WTC11 (cell line): ENCODE measurements at regions not wholly inside any gene's neighbourhood (a gene's known extent, or its start where the extent isn't known, plus 50 kb on each side); places are given as distances from the start of the nearest gene placed in this dataset.

Source experiments
- ATAC-seq: fragments of 200-7000 bp; cut with Tn5 transposase; 2 replicates; pipeline ENCODE4 v1.10.0; 2021; ENCODE audit warnings: mild to moderate bottlenecking, moderate library complexity
- CTCF ChIA-PET: fragments of 300-600 bp; sonication (Branson Sonifier 250); formaldehyde crosslinking; loops from one replicate; lab custom pipeline; 2021; ENCODE audit warnings: antibody characterized with exemption; lab: Charles Lee
- POLR2A ChIA-PET: fragments of 350-600 bp; sonication (Branson Sonifier 250); formaldehyde crosslinking; loops from one replicate; lab custom pipeline; 2021; ENCODE audit warnings: antibody characterized with exemption; lab: Charles Lee
- DNase-seq: peaks from one replicate; pipeline ENCODE4 v3.0.0; 2021; ENCODE audit warnings: low spot score
- H3K27ac Mint-ChIP-seq: 2 replicates; pipeline ENCODE4 v1.8.0; 2021; ENCODE audit warnings: mixed read lengths
- H3K27me3 Mint-ChIP-seq: 2 replicates; pipeline ENCODE4 v1.8.0; 2021; ENCODE audit warnings: low read depth, mild to moderate bottlenecking, moderate library complexity, mixed read lengths
- H3K36me3 Mint-ChIP-seq: 2 replicates; pipeline ENCODE4 v1.8.0; 2021; ENCODE audit warnings: mixed read lengths
- H3K4me1 Mint-ChIP-seq: 2 replicates; pipeline ENCODE4 v1.8.0; 2022; ENCODE audit warnings: mixed read lengths
- H3K4me3 Mint-ChIP-seq: 2 replicates; pipeline ENCODE4 v1.8.0; 2021; ENCODE audit warnings: mild to moderate bottlenecking, moderate library complexity, mixed read lengths
- H3K9me3 Mint-ChIP-seq: 2 replicates; pipeline ENCODE4 v1.8.0; 2021; ENCODE audit warnings: mixed read lengths
- AFF4 ChIP-seq: sonication (generic); formaldehyde crosslinking; IDR thresholded peaks from 2 replicates; pipeline ENCODE4 v1.8.1; 2023; ENCODE audit warnings: mild to moderate bottlenecking, missing genetic modification reagents, borderline replicate concordance
- ATF6 ChIP-seq: sonication (generic); formaldehyde crosslinking; IDR thresholded peaks from 2 replicates; pipeline ENCODE4 v1.8.1; 2023; ENCODE audit warnings: mild to moderate bottlenecking, missing genetic modification reagents
- ELF4 ChIP-seq: sonication (generic); formaldehyde crosslinking; IDR thresholded peaks from 2 replicates; pipeline ENCODE4 v1.8.1; 2022; ENCODE audit warnings: low read depth, mild to moderate bottlenecking, moderate library complexity, missing genetic modification reagents
- ESRRA ChIP-seq: sonication (generic); formaldehyde crosslinking; IDR thresholded peaks from 2 replicates; pipeline ENCODE4 v1.8.1; 2022; ENCODE audit warnings: mild to moderate bottlenecking, missing genetic modification reagents, borderline replicate concordance
- ETV6 ChIP-seq: sonication (generic); formaldehyde crosslinking; IDR thresholded peaks from 2 replicates; pipeline ENCODE4 v1.8.1; 2022; ENCODE audit warnings: mild to moderate bottlenecking, missing genetic modification reagents
- FOXJ3 ChIP-seq: sonication (generic); formaldehyde crosslinking; IDR thresholded peaks from 2 replicates; pipeline ENCODE4 v1.9.0; 2021; ENCODE audit warnings: missing genetic modification reagents, mild to moderate bottlenecking, borderline replicate concordance
- FOXK1 ChIP-seq: sonication (generic); formaldehyde crosslinking; IDR thresholded peaks from 2 replicates; pipeline ENCODE4 v1.8.0; 2022; ENCODE audit warnings: mild to moderate bottlenecking, moderate library complexity, missing genetic modification reagents
- GRHL2 ChIP-seq: fragments of 250-450 bp; sonication (Bioruptor Pico); IDR thresholded peaks from 2 replicates; pipeline ENCODE4 v1.8.0; 2022; ENCODE audit warnings: mild to moderate bottlenecking, moderate library complexity; ENCODE audit not compliant: insufficient replicate concordance, severe bottlenecking
- HMGA2 ChIP-seq: fragments of 250-450 bp; sonication (Bioruptor Pico); IDR thresholded peaks from 2 replicates; pipeline ENCODE4 v1.4.0; 2021; ENCODE audit warnings: mild to moderate bottlenecking, moderate library complexity
- JUN ChIP-seq: sonication (generic); formaldehyde crosslinking; IDR thresholded peaks from 2 replicates; pipeline ENCODE4 v1.8.0; 2023; ENCODE audit warnings: mild to moderate bottlenecking, missing genetic modification reagents
- MAX ChIP-seq: sonication (generic); formaldehyde crosslinking; IDR thresholded peaks from 2 replicates; pipeline ENCODE4 v1.8.0; 2022; ENCODE audit warnings: mild to moderate bottlenecking, missing genetic modification reagents
- MLX ChIP-seq: sonication (generic); formaldehyde crosslinking; IDR thresholded peaks from 2 replicates; pipeline ENCODE4 v1.8.1; 2023; ENCODE audit warnings: mild to moderate bottlenecking, missing genetic modification reagents, moderate library complexity
- NFATC4 ChIP-seq: fragments of 250-450 bp; sonication (Bioruptor Pico); IDR thresholded peaks from 2 replicates; pipeline ENCODE4 v1.9.0; 2021; ENCODE audit warnings: mild to moderate bottlenecking
- NFE2L1 ChIP-seq: sonication (generic); formaldehyde crosslinking; IDR thresholded peaks from 2 replicates; pipeline ENCODE4 v1.8.1; 2023; ENCODE audit warnings: missing genetic modification reagents
- NR1H2 ChIP-seq: sonication (generic); formaldehyde crosslinking; IDR thresholded peaks from 2 replicates; pipeline ENCODE4 v1.9.0; 2021; ENCODE audit warnings: mild to moderate bottlenecking, moderate library complexity, missing genetic modification reagents
- NR2C2 ChIP-seq: sonication (generic); formaldehyde crosslinking; IDR thresholded peaks from 2 replicates; pipeline ENCODE4 v1.8.0; 2022; ENCODE audit warnings: mild to moderate bottlenecking, missing genetic modification reagents
- PRRX2 ChIP-seq: fragments of 250-450 bp; sonication (Bioruptor Pico); IDR thresholded peaks from 2 replicates; pipeline ENCODE4 v1.8.0; 2021; ENCODE audit warnings: mild to moderate bottlenecking
- SMAD3 ChIP-seq: sonication (generic); formaldehyde crosslinking; IDR thresholded peaks from 2 replicates; pipeline ENCODE4 v1.8.0; 2022; ENCODE audit warnings: missing genetic modification reagents, mild to moderate bottlenecking, borderline replicate concordance
- SMAD4 ChIP-seq: sonication (generic); formaldehyde crosslinking; IDR thresholded peaks from 2 replicates; pipeline ENCODE4 v1.8.0; 2022; ENCODE audit warnings: mild to moderate bottlenecking, missing genetic modification reagents
- SP1 ChIP-seq: sonication (generic); formaldehyde crosslinking; conservative IDR thresholded peaks from 2 replicates; pipeline ENCODE4 v1.8.1; 2022; ENCODE audit warnings: missing genetic modification reagents
- STAT6 ChIP-seq: sonication (generic); formaldehyde crosslinking; conservative IDR thresholded peaks from 2 replicates; pipeline ENCODE4 v1.8.1; 2023; ENCODE audit warnings: mild to moderate bottlenecking, low read depth, missing genetic modification reagents, moderate library complexity
- TP53 ChIP-seq: sonication (generic); formaldehyde crosslinking; IDR thresholded peaks from 2 replicates; pipeline ENCODE4 v1.8.1; 2023; ENCODE audit warnings: mild to moderate bottlenecking, missing genetic modification reagents
- ZNF138 ChIP-seq: sonication (generic); formaldehyde crosslinking; conservative IDR thresholded peaks from 2 replicates; pipeline ENCODE4 v1.8.1; 2022; ENCODE audit warnings: mild to moderate bottlenecking, moderate library complexity, missing genetic modification reagents
- ZNF263 ChIP-seq: sonication (generic); formaldehyde crosslinking; IDR thresholded peaks from 2 replicates; pipeline ENCODE4 v1.8.1; 2022; ENCODE audit warnings: low read depth, mild to moderate bottlenecking, moderate library complexity, missing genetic modification reagents
- ZNF281 ChIP-seq: sonication (generic); formaldehyde crosslinking; IDR thresholded peaks from 2 replicates; pipeline ENCODE4 v1.8.0; 2023; ENCODE audit warnings: mild to moderate bottlenecking, missing genetic modification reagents
- ZNF416 ChIP-seq: fragments of 250-450 bp; sonication (Bioruptor Pico); IDR thresholded peaks from 2 replicates; pipeline ENCODE4 v1.9.0; 2021; ENCODE audit warnings: mild to moderate bottlenecking, inconsistent platforms
- ZNF671 ChIP-seq: fragments of 250-450 bp; sonication (Bioruptor Pico); IDR thresholded peaks from 2 replicates; pipeline ENCODE4 v1.8.0; 2021; ENCODE audit warnings: mild to moderate bottlenecking

- H3K27ac Mint-ChIP-seq, result no peak overlapping the region
- DNase-seq, result no peak
- POLR2A ChIA-PET, result no interaction called here
- TF ChIP-seq TP53 (CRISPR knock-in tag) (no peak), ELF4 (CRISPR knock-in tag) (no peak), SP1 (CRISPR knock-in tag) (no peak), SMAD4 (no peak), ZNF263 (CRISPR knock-in tag) (no peak), NR2C2 (CRISPR knock-in tag) (no peak), ZNF671 (CRISPR knock-in tag) (no peak), MAX (no peak), STAT6 (CRISPR knock-in tag) (no peak), ETV6 (CRISPR knock-in tag) (no peak), AFF4 (CRISPR knock-in tag) (no peak), SMAD3 (no peak), ESRRA (CRISPR knock-in tag) (no peak), NFATC4 (CRISPR knock-in tag) (no peak), MLX (CRISPR knock-in tag) (no peak), HMGA2 (CRISPR knock-in tag) (no peak), JUN (CRISPR knock-in tag) (no peak), PRRX2 (no peak)
- TF ChIP-seq, all 79 proteins: peak for 0
- Mint-ChIP-seq H3K4me1 (peaks cover 24% of the 10 kb centered on the region), H3K36me3 (peaks cover 10% of the 10 kb centered on the region), H3K9me3 (peaks cover 30% of the 10 kb centered on the region), H3K4me3 (no peak overlapping the region), H3K27me3 (no peaks in the 10 kb centered on the region)
- CTCF ChIA-PET, result no interaction called here
- no peak for ATAC-seq
Measured at GRCh38 chr12:70106347-70106746, 136.9 kb upstream of the CNOT2 start.

GRCh38 chr12:70110085-70110484, 133.1 kb upstream of the CNOT2 start:
- ATAC-seq (no peak), DNase-seq (no peak)
- Mint-ChIP-seq H3K27ac (no peak overlapping the region), H3K9me3 (peaks cover 61% of the 10 kb centered on the region), H3K36me3 (peaks cover 20% of the 10 kb centered on the region), H3K4me1 (peaks cover 7% of the 10 kb centered on the region), H3K4me3 (no peak overlapping the region), H3K27me3 (no peaks in the 10 kb centered on the region)
- CTCF ChIA-PET, result no interaction called here
- POLR2A ChIA-PET, result no interaction called here
- TF ChIP-seq NR1H2 (CRISPR knock-in tag) (no peak), FOXJ3 (no peak), ZNF138 (no peak), ZNF416 (CRISPR knock-in tag) (no peak), ATF6 (CRISPR knock-in tag) (no peak), ZNF281 (CRISPR knock-in tag) (no peak), FOXK1 (no peak), GRHL2 (no peak), NFE2L1 (CRISPR knock-in tag) (no peak), PRRX2 (no peak)
